GM23338 (cell line): ENCODE measurements at regions not wholly inside any gene's neighbourhood (a gene's known extent, or its start where the extent isn't known, plus 50 kb on each side); places are given as distances from the start of the nearest gene placed in this dataset. TPM values are rescaled to one million over a fixed set of nuclear protein-coding genes. Genes with fewer than 3 reads are reported as not detected.

Source experiments
- ATAC-seq: fragments of 200-7000 bp; cut with Tn5 transposase; 3 replicates; pipeline ENCODE4 v1.9.1; 2020
- DNase-seq: peaks from one replicate; pipeline ENCODE4 v3.0.0-alpha.2; 2015; ENCODE audit warnings: low spot score
- H2AFZ ChIP-seq: fragments of 200-600 bp; sonication (generic); 2 replicates; pipeline ENCODE4 v1.8.0; 2016; ENCODE audit warnings: antibody characterized with exemption, mild to moderate bottlenecking, moderate library complexity
- H3F3A ChIP-seq: fragments of 200-600 bp; sonication (generic); replicated peaks from 2 replicates; pipeline ENCODE4 v1.8.0; 2017; ENCODE audit warnings: antibody characterized with exemption, mixed run types, low read depth
- H3K27ac ChIP-seq: fragments of 200-600 bp; sonication (generic); 2 replicates; pipeline ENCODE4 v1.6.1; 2016; ENCODE audit warnings: low read depth
- H3K27me3 ChIP-seq: fragments of 200-600 bp; sonication (generic); 2 replicates; pipeline ENCODE4 v1.8.0; 2016; ENCODE audit warnings: mild to moderate bottlenecking, mixed run types, moderate library complexity; ENCODE audit not compliant: insufficient read depth
- H3K36me3 ChIP-seq: fragments of 200-600 bp; sonication (generic); 2 replicates; pipeline ENCODE4 v1.8.0; 2016; ENCODE audit warnings: mild to moderate bottlenecking; ENCODE audit not compliant: insufficient read depth
- H3K4me1 ChIP-seq: fragments of 200-600 bp; sonication (generic); 2 replicates; pipeline ENCODE4 v1.8.0; 2016; ENCODE audit warnings: mild to moderate bottlenecking, moderate library complexity; ENCODE audit not compliant: insufficient read depth
- H3K4me2 ChIP-seq: fragments of 200-600 bp; sonication (generic); 2 replicates; pipeline ENCODE4 v1.7.1; 2017; ENCODE audit warnings: mixed run types
- H3K4me3 ChIP-seq: fragments of 200-600 bp; sonication (generic); 2 replicates; pipeline ENCODE4 v1.6.1; 2016; ENCODE audit warnings: mixed run types
- H3K79me2 ChIP-seq: fragments of 200-600 bp; sonication (generic); replicated peaks from 2 replicates; pipeline ENCODE4 v1.8.0; 2017; ENCODE audit warnings: mild to moderate bottlenecking; ENCODE audit not compliant: insufficient read depth
- H3K9me2 ChIP-seq: fragments of 200-600 bp; sonication (generic); 2 replicates; pipeline ENCODE4 v1.8.0; 2017; ENCODE audit not compliant: insufficient read depth
- H4K20me1 ChIP-seq: fragments of 200-600 bp; sonication (generic); replicated peaks from 2 replicates; pipeline ENCODE4 v1.8.0; 2017; ENCODE audit warnings: mild to moderate bottlenecking; ENCODE audit not compliant: insufficient read depth
- H3K27ac Mint-ChIP-seq: 2 replicates; pipeline ENCODE4 v1.8.0; 2020; ENCODE audit warnings: inconsistent platforms, mild to moderate bottlenecking, moderate library complexity, mixed read lengths
- H3K27me3 Mint-ChIP-seq: 3 replicates; pipeline ENCODE4 v1.8.0; 2022; ENCODE audit warnings: low read depth, mild to moderate bottlenecking, moderate library complexity, mixed read lengths, inconsistent platforms; ENCODE audit not compliant: insufficient read depth, poor library complexity
- H3K36me3 Mint-ChIP-seq: 3 replicates; pipeline ENCODE4 v1.8.0; 2021; ENCODE audit warnings: low read depth, mild to moderate bottlenecking, inconsistent platforms, moderate library complexity, mixed read lengths
- H3K4me1 Mint-ChIP-seq: 3 replicates; pipeline ENCODE4 v1.8.0; 2020; ENCODE audit warnings: mild to moderate bottlenecking, inconsistent platforms, mixed read lengths
- H3K4me3 Mint-ChIP-seq: 3 replicates; pipeline ENCODE4 v1.8.0; 2021; ENCODE audit warnings: moderate library complexity, mild to moderate bottlenecking, inconsistent platforms, mixed read lengths
- H3K9me3 Mint-ChIP-seq: 3 replicates; pipeline ENCODE4 v1.8.0; 2020; ENCODE audit warnings: moderate library complexity, mild to moderate bottlenecking, inconsistent platforms, mixed read lengths
- CREB1 ChIP-seq: fragments of 250-450 bp; sonication (Bioruptor Pico); IDR thresholded peaks from 2 replicates; pipeline ENCODE4 v1.5.0; 2020; ENCODE audit warnings: low read depth, mild to moderate bottlenecking, moderate library complexity
- CTCF ChIP-seq, 2 experiments: fragments of 200-600 bp in 1 of 2; sonication (generic) in 1 of 2; conservative IDR thresholded peaks; 2 replicates each; pipeline versions ENCODE4 v1.5.1 to v1.6.1; 2016 to 2017; ENCODE audit warnings: antibody characterized with exemption in 2 of 2, low read depth in 2 of 2, mild to moderate bottlenecking in 2 of 2, moderate library complexity in 1 of 2
- ETS1 ChIP-seq: IDR thresholded peaks from 2 replicates; pipeline ENCODE4 v1.6.1; 2016; ENCODE audit warnings: antibody characterized with exemption
- EZH2 ChIP-seq: fragments of 200-600 bp; sonication (generic); IDR thresholded peaks from one replicate; pipeline ENCODE4 v1.8.0; 2017; ENCODE audit warnings: antibody characterized with exemption, mild to moderate bottlenecking, low read depth; ENCODE audit not compliant: unreplicated experiment
- EZH2phosphoT487 ChIP-seq: fragments of 200-600 bp; sonication (generic); IDR thresholded peaks from one replicate; pipeline ENCODE4 v1.8.1; 2018; ENCODE audit warnings: antibody characterized with exemption; ENCODE audit not compliant: unreplicated experiment
- JUNB ChIP-seq: IDR thresholded peaks from one replicate; pipeline ENCODE4 v1.6.1; 2016; ENCODE audit warnings: antibody characterized with exemption; ENCODE audit not compliant: unreplicated experiment
- NANOG ChIP-seq: IDR thresholded peaks from 2 replicates; pipeline ENCODE4 v1.6.1; 2016; ENCODE audit warnings: antibody characterized with exemption, borderline replicate concordance
- microRNA-seq: library from miRNA; unstranded; fragments of <30 nt; microRNA quantifications from one replicate; pipeline ENCODE4, GENCODE V29; 2017
- small RNA-seq: library from RNA; depleted of rRNA; stranded (forward); fragments of <200 nt; gene quantifications from one replicate; pipeline ENCODE3, GENCODE V24; 2014; ENCODE audit warnings: low replicate concordance

DNA sequence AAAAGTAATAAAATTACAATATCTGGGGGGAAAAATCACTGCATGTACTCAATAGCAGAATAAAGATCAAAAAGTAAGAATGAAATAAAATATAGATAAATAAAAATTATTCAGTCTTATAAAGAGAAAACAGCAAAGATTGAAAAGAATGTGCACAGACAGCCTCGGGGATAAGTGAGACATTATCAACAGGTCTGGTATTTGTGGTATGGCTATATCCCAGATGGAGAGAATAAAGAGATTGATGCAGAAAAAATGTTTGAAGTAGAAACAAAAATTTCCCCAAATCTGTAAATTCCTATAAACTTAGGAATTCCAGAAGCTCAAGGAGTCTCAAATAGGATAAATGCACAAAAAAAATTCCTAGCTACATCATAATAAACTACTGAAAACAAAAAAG, 74.5 kb upstream of the LUZP2 start:
- Histone ChIP-seq H3K27ac (no peak overlapping the region), H4K20me1 (no peaks in the 10 kb centered on the region), H3K27me3 (no peaks in the 10 kb centered on the region), H3K79me2 (no peaks in the 10 kb centered on the region), H3K4me2 (no peak overlapping the region), H3K9me2 (no peaks in the 10 kb centered on the region), H3K4me1 (no peaks in the 10 kb centered on the region), H2AFZ (no peak overlapping the region), H3K4me3 (no peak overlapping the region), H3K36me3 (no peaks in the 10 kb centered on the region), H3F3A (no peaks in the 10 kb centered on the region)
- Mint-ChIP-seq H3K36me3 (no peaks in the 10 kb centered on the region), H3K4me1 (no peaks in the 10 kb centered on the region; the same call in 2 of the 3 replicates), H3K9me3 (no peaks in the 10 kb centered on the region), H3K27ac (no peak overlapping the region), H3K4me3 (no peak overlapping the region), H3K27me3 (no peaks in the 10 kb centered on the region)
- ATAC-seq (no peak), DNase-seq (no peak)
- TF ChIP-seq CTCF (conservative IDR thresholded peaks at IDR 0.05; ENCODE audit: low read depth in 2 of 2) (no peak), EZH2phosphoT487 (no peak), NANOG (no peak), JUNB (no peak), EZH2 (no peak), CREB1 (CRISPR knock-in tag) (no peak), ETS1 (no peak)

DNA sequence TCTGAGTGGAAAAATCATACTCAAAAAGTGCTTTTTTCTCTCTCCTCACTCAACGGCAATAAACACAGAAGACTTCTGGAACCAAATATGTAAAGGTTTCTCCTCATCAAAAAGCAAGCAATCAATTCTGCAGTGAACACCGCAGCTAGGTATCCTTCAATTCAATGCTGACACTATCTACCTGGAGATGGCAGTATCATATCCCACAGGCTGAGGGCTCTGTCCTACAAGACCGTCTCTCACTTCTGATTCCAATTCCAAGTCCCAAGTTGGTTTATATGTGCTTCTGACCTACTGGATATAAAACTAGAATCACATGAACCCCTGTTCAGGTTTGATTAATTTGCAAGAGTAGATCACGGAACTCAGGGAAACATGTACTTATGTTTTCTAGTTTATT, 59.7 kb upstream of the LUZP2 start:
- H3K36me3 Mint-ChIP-seq: no peaks in the 10 kb centered on the region
- H3F3A ChIP-seq: no peaks in the 10 kb centered on the region
- no peaks in the 10 kb centered on the region for H3K4me1 ChIP-seq
- no peak overlapping the region for H2AFZ ChIP-seq
- ATAC-seq (peak; percentile 67), DNase-seq (peak; percentile 24)
- peaks cover 3% of the 10 kb centered on the region; the same call in 1 of the 2 replicates for H3K9me2 ChIP-seq
- no peak overlapping the region for H3K27ac Mint-ChIP-seq
- no peak overlapping the region for H3K4me3 ChIP-seq
- no peak overlapping the region for H3K4me3 Mint-ChIP-seq
- no peaks in the 10 kb centered on the region for H3K9me3 Mint-ChIP-seq
- no peaks in the 10 kb centered on the region for H3K4me1 Mint-ChIP-seq
- no peaks in the 10 kb centered on the region for H3K36me3 ChIP-seq
- peaks cover 3% of the 10 kb centered on the region for H3K27me3 Mint-ChIP-seq
- TF ChIP-seq EZH2 (no peak), CTCF (conservative IDR thresholded peaks at IDR 0.05; ENCODE audit: low read depth in 2 of 2) (peak; percentile 43 to 68)
- no peak overlapping the region for H3K4me2 ChIP-seq
- H3K79me2 ChIP-seq: no peaks in the 10 kb centered on the region
- H3K27me3 ChIP-seq: no peaks in the 10 kb centered on the region
- H4K20me1 ChIP-seq: no peaks in the 10 kb centered on the region
- no peak overlapping the region for H3K27ac ChIP-seq

Small RNAs in the stretch of these regions (microRNA-seq; reads per million reads assigned to microRNA genes)
- gene MIR8054: not detected

Small RNAs in the stretch of these regions (small RNA-seq; reads per million reads assigned to genes)
- gene AC100767.1: not detected
- gene MIR8054: not detected
- gene RNU6-783P: not detected
